HG03558 (cell line): ENCODE measurements at regions not wholly inside any gene's neighbourhood (a gene's known extent, or its start where the extent isn't known, plus 50 kb on each side); places are given as distances from the start of the nearest gene placed in this dataset.
A peak's percentile ranks its signal among the peaks of the same experiment; 100 is the strongest.

ENCODE experiments used
- ATAC-seq: cut with Tn5 transposase; IDR thresholded peaks from one replicate; pipeline ENCODE4 v1.9.1; 2021; ENCODE audit warnings: moderate number of reproducible peaks; ENCODE audit not compliant: unreplicated experiment; ENCODE audit errors: extremely low read depth

DNA sequence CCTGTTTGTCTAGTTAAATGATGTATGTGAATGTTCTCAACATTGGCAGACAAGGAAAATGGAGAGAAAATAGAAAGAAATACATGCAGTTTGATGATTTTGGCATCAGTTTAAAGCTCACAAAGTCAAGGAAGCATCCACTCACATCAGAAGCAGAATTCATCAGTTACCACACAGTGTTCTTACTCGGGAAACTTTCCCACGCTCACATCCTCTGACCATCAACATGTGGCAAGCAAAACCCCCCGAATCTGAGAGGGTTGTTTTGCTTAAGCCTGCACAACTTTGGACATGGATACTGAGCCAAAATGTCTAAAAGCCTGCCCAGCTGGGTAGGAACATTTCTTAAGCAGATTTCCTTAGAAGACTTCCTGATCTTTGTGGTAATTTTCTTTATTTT, 407.6 kb downstream of the ANKRD50 start:
- ATAC-seq = no peak

DNA sequence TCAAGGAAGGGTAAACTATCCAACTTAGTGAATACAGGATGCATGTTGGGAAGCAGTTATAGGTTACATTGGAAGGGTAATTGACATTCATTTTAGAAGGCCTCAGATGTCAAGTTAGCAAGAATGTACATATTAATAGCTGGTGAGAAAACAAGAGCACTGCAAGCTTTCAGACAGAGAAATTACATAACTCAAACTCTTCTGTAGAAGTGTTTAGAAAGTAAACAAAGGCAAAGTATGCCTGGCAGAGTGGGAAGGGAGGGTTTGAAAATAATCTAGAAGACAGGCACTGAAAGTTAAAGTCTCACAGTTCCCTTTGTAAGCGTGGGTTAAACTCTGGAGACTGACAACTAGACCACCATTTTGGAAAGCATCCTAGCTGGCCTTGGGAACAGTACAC, 406.2 kb downstream of the ANKRD50 start:
- ATAC-seq = no peak

DNA sequence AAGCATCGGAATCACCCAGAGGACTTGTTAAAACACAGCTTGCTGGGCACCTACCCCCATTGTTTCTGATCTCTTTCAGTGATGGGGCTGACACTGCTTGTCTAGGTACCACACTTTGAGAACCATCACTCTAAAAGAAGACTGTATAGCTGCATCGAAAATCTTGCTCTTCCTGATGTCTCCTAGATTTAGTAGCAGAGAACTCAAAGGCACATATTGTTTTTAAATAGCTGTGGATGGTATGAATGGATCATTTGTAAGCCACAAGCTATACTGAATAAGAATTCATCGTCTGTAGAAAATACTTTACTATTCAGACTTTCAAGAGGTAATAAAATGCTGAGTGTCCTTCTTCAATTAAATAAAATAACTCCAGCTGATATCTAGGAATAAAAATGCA, 405.4 kb downstream of the ANKRD50 start:
- no peak for ATAC-seq

DNA sequence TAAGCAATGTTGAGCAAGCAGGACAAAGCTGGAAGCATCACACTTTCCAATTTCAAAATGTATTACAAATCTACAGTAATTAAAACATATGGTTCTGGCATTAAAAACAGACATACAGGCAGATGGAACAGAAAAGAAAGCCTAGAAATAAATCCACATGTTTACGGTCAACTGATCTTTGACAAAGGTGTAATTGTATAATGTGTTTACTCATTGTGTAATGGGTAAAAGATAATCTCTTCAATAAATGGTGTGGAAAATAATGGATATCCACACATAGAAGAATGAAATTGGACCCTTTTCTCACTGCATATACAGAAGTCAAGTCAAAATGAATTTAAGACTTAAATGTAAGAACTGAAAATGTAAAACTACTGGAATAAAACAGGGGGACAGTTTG, 394.2 kb downstream of the ANKRD50 start:
- no peak for ATAC-seq

DNA sequence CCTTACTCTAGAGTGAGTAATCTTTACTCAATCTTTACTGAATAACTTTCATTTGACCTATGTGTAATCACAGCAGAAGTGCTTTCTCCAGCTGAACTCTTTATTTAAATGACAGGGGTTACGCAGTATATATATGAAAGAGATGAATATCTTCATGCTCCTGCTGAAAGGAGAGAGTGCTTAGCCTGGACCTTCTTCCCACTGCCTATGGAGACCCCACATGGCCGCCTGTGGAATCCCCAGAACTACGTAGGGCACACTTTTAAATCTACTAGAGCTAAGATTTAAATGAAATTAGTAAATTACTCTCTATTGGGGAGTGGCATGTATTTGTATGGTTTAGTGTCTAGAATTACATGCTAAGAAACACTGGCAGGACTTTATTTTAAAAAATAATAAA, 391.2 kb downstream of the ANKRD50 start:
- no peak for ATAC-seq

DNA sequence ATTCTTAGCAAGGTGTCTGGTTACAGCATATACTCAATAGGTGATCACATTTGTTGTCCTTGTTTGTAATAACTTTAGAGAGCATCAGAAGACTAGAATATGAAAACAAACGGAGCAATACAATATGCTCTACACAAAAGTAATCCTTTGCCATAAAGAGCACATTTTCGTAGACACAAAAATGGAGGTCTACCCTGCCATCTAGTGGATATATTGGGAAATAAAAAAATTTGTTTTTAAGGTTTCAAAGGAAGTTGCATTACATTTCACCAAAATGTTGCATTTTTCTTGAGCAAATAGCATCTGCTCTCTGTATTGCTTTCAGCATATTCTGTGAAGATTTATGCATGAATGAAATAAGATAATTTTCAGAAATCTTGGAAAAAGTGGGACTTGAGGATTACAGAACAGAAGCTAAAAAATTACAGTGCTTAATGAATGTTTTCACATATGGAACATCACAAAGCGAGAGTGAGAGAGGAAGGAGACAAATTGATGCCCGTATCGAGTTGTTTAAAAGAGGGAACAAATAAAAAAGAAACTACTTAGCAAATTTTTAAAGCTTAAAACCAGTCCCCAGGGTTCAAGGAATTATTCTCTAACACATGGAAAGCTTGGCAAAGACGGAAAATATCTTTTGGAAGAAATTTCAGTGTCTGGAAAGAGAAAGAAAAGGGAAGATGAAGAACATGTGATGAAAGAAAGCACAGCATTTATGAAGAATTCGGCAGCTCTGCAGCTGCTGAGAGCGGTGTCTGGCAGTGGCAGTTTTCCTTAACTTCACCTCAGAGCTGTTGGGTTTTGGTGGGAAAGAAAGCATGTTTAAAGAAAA, 390.1 kb downstream of the ANKRD50 start:
- ATAC-seq = peak; percentile 68

DNA sequence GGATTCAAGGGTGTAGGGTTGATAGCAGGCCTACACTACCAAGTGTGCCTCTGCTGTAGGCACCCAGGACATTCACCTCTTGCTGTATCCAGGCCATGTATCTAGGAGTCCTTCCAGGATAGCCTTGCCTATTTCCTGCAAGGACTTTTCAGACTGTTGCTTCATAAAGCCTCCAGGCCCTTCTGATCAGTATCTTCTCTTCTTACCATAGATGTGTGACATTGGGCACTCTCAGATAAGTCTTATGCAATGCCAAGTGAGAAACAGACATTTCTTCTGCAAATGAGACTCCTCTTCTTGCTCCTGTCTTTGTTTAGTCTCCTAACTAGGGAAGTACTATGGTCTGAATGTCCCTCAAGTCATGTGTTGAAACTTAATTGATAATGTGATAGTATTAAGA, 386.8 kb downstream of the ANKRD50 start:
- no peak for ATAC-seq

DNA sequence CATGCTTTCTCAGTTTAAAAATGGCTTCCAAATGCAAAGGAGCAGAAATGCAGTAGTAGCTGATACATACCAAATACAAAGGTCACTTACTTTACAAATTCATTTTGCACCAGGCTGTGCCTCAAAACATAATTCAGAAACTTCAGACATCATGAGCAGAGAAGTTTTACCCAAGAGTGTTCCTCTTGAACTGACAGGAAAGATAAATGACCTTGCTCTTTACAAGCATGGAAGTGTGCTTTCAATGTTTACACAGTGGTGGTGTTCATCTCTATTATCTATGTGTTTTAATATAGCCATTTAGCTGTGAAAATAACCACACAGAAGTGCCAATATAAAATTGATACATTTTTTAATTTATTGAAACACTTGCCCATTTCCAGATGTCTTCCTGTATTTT, 383.4 kb downstream of the ANKRD50 start:
- no peak for ATAC-seq

DNA sequence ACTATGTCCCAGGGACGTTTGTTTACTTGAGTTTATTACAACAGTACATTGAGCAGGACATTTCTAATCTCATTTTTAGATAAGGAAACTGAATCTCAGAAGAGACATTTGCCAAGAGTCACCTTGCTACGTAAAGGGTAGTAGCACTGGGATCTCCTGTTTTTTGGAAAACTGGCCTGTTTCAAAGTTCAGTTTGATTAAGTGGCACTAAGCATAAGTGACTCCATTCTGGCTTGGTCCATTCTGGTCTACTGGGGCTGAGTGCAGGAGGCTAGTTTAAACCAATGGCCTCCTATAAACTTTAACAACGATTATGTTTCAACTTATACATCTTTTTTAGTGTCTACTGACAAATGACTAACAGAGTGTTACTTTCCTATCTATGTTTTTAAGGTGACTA, 382.5 kb downstream of the ANKRD50 start:
- no peak for ATAC-seq

DNA sequence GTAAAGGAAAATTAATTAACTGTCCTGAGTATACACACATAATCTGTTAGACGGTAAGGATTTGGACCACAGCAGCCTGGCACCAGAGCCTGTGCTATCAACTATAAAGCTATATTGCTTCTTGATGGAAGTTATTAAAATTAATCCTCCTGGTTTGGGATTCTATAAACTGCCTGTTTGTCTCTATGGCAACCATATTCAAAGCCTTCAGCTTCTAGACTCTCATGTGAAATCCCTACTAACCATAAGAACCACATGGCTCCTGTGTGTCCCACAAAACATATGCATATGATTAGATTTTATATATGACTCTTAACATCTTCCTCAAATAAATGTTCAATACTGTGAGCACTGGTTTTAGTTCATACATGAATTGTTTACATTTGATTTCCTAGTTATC, 380.8 kb downstream of the ANKRD50 start:
- no peak for ATAC-seq

DNA sequence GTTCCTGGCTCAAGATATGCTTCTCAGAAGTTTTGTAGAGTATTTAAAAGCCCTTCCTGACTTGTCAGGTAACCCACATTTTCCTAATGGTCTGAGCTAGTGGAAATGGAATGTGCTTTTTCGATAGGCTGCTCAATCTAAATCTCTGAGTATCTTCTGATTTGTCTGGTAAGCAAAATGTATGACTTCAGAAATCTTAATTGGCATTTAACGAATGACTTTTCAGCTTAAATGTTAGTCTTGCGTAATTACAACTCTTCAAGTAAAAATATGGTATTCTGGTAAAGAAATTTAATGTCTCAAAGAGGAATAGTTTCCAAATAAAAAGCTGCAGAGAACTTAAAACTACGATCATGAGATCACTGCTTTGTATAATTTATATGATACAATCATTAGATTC, 379.1 kb downstream of the ANKRD50 start:
- ATAC-seq = no peak

DNA sequence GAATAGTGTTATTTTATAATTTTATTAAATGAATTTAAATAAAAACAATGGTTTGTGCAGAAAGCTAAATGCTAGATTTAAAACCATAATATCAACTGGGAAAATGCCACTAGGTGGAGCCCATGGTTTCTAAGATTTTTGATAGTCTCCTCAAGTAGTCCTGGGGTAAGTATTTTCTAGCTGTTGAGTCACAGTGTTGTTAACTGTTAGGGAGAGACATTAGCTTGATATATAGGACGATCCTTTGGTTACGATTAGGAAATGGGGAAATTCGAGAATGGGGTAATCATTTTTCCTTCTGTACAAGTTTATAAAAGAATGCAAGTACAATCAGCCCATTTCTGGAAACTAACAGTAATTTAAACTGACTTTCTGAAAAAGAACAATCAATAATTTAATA, 378.4 kb downstream of the ANKRD50 start:
- ATAC-seq = no peak

DNA sequence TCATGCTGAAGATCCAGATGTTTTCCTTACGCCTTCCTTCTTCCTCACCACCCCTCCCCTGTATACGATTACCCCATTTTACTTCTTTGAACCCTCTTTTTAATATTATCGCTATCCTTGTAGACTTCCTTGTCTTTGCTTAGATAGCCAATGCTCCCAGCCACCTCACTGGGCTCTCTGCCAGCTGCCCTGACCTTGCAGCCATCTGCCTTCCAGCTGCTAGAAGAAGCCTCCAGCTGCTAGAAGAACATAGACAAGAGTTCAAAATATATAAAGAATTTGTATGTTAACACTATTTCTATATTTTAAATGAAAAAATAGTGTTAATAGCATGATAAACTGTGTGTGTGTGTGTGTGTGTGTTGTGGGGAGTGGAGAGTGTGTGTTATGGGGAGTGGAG, 374.7 kb downstream of the ANKRD50 start:
- no peak for ATAC-seq

DNA sequence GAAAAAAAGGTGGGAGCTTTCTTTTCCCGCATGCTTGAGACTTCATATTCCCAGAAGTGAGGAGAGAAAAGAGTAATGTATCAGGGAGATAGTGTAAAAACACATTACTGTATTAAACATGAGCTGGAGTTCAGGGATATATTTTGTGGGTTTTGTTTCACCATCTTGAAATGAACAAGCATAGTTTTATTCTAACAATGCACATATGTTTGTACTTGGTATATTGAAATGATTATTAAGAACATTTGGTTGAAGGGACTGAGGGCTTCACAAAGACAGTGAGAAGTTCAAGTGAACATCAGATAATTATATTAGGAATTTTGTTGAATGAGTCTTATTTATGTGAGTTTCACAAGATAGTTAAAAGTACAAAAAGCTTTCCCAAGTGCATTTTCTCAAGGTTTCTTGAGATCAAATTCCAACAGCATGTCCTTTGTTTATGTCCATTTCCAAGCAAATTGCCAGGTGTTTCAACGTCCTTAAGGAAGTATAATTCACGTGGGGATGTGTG, 368.8 kb downstream of the ANKRD50 start:
- no peak for ATAC-seq

DNA sequence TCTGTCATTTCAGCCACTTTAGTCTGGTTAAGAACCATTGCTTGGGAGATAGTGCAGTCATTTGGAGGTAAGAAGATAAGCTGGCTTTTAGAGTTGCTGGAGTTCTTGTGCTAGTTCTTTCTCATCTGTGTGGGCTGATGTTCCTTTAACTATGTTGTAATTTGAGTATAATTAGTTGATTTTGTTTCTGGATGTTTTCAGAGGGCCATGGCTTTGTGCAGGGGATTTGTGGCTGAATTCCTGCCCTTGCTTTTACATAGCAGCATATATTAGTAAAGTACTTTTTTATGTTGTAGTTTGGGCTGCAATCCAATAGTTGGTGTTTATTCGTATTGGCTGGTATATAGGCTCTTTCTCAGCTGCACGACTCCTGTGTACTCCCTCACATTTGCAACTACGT, 339.6 kb downstream of the ANKRD50 start:
- ATAC-seq = no peak

DNA sequence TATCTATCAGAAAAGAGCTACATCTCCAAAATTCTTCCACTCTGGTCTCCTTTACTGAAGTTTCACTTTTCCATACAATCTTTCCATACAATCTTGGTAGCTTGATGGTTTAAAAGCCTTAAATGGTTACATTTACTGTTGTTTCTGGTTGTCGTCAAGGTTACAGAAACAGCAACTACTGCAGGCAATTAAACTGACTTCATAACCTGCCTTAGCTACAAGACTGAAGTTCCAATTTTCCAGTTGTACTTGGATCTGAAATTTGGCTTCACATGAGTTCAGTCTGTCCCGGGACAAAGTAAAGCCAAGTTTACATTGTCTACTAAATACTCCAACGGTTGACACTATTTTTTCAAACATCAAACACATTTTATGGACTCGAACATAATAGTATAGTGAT, 326.4 kb downstream of the ANKRD50 start:
- no peak for ATAC-seq

DNA sequence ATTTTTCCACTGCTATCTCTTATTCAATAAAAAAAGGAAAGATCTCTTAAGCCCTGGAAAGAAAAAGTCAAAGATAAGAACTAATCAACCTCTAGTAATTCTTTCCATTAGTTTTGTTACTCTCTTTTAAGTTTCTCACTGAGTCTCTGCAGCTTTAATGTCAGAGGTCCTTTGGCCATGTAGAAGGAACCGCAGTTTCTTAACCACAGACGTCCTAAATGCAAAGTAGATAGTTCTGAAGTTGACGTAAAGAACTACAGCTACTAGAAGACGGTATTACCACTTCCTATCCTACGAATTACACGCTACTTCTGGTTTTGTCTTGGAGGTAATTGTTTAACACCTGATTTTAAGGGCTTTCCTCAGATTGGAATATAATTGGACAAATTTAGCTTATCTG, 325.9 kb downstream of the ANKRD50 start:
- ATAC-seq = peak; percentile 51

DNA sequence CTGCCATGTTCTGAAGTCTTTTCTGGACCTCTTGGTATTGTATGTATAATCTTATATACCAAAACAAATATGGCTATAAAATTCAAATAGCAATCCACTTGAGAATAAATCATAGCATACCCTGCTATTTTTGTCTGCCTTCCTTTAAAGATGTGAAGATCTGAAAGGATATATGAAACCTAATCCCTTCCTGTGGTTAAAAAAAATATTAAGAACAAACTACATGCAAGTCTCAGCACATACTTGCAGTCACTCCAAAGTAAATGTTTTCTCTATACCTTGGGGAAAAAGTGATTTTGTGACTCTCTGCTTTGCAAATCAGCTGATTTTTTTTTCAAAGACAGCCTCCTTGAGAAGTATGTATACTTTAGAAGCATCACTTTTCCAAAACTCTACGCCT, 322.9 kb downstream of the ANKRD50 start:
- ATAC-seq = no peak

DNA sequence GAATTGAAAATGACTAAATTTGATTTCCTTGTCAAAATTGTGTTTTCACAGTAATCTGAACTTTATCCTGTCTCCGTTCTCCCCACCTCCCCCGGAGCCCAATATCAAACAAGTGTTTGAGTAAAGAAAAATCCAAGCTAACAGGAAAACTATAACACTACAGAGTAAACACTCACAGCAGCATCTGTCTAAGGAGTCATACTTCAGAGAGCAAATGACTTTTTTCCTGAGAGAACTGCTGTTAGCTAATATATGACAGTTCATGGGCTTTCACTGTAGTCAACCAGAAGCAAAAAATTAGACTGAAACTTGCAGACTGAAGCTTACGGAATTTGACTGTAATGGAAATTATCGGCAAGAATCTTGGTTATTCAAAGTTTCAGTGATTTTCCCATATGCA, 321.7 kb downstream of the ANKRD50 start:
- ATAC-seq = no peak

DNA sequence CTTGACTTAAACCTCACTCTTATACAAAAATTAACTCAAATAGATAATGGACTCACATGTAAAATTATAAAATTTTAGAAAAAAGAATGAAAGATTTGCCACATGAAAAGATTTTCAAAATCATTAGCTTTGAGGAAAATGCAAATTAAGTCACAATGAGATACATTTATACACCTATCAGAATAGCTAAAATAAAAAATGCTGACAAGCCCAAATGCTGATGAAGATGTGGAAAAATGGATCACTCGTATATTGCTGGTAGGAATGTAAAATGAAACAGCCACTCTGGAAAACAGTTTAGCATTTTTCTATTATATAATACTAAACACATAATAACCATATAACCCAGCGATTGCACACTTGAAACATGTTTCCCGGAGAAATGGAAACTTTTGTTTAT, 316.2 kb downstream of the ANKRD50 start:
- ATAC-seq = no peak

DNA sequence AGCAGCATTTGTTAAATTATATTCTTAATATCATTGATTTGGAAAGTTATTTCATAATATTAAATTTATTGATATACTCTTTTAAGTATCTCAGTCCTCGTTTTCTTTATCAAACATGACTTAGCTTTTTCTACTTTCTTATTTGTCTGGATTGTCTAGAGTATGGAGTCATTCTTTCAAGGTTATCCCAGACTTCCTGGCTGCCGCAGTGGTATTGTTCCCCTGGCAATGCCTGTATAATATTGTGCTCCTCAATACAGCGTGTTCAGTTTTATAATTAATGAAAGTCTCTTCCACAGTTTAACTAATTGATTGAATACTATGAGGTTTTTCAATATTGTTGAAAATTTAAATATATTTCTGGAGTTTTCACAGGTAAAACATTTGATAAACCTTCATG, 310.9 kb downstream of the ANKRD50 start:
- no peak for ATAC-seq

DNA sequence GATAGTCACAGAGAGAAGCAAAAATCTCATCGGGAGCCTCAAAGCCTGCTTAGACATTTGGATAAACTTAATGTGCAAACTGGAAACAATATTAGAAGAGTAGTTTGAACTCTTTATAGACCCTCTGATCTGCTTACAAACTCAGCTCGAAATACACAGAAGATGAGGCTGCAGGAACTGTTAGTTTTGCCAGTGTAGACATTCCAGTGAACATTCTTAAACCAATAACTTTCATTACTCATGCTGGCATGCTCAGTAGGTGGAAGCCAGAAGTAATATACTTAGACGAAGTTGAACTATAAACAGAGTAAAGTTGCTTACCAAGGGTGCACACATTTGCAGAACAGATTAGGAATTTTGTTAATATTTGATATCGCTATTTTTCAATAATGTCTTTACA, 303.5 kb downstream of the ANKRD50 start:
- no peak for ATAC-seq
